ENCODE measurements at regions not wholly inside any gene's neighbourhood (a gene's known extent, or its start where the extent isn't known, plus 50 kb on each side); places are given as distances from the start of the nearest gene placed in this dataset.

DNA sequence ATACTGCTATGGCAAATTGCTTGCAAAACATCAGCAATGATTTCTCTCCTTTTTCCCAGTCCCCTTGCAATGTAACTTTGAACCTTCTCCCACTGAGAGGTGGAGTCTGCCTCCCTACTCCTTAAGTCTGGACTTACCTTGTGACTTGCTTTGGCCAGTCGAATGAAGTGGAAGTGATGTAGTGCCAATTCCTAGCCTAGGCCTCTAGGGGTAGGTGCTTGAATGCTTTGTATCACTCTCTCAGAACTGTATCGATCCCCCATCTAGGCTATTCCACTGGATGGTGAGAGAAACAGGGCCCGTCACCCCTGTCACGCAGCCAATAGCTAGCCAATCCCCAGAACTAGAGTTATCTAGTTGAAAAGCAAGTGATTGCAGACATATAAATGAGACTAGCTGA, 238.6 kb downstream of the BTBD3 start:
- Histone ChIP-seq H4K20me1 (ENCODE audit: insufficient read depth, low read length) (no peaks in the 10 kb centered on the region), H3K27me3 (ENCODE audit: insufficient read depth, low read length) (no peaks in the 10 kb centered on the region), H3F3A (ENCODE audit: insufficient read depth, low read length) (no peaks in the 10 kb centered on the region), H3K9me3 (ENCODE audit: low read length) (no peaks in the 10 kb centered on the region), H3K4me3 (ENCODE audit: low read depth, low read length, poor library complexity, severe bottlenecking) (no peak overlapping the region), H3K9me2 (ENCODE audit: low read depth, low read length) (no peaks in the 10 kb centered on the region), H3K9ac (ENCODE audit: low read length) (no peak overlapping the region), H3K4me2 (ENCODE audit: low read length) (no peak overlapping the region), H3K79me2 (ENCODE audit: insufficient read depth, low read length) (no peaks in the 10 kb centered on the region), H3K36me3 (ENCODE audit: insufficient read depth, low read length) (no peaks in the 10 kb centered on the region), H2AFZ (ENCODE audit: low read length) (no peak overlapping the region), H3K27ac (ENCODE audit: low read depth, low read length, poor library complexity, severe bottlenecking) (no peak overlapping the region), H3K4me1 (ENCODE audit: insufficient read depth, low read length, severe bottlenecking) (no peaks in the 10 kb centered on the region)
- TF ChIP-seq CTCF (IDR thresholded peaks at IDR 0.05; ENCODE audit: low read length) (no peak), EZH2 (IDR thresholded peaks at IDR 0.05; ENCODE audit: borderline replicate concordance, low read length) (no peak)

DNA sequence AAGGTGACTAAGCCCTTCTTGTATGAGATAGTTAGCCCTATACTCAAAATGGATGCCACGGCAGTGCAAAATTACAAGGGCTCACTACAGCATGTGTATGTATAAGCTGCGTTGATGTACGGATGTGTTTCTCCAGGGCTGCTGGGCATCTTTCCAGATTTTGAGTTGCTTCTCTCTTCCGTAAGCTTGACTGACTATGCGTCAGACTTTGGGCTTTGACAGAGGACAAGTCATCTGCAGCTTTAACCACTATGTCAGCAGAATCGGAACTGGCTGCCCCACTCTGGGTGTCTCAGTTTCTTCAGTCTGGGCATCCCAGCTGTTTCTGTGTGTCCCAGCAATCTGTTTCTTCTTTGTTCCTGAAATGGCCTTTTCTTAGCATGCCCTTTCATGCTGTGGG, 241.6 kb downstream of the BTBD3 start:
- H3K4me2 ChIP-seq (ENCODE audit: low read length) = no peak overlapping the region
- H3K9ac ChIP-seq (ENCODE audit: low read length) = no peak overlapping the region
- H3K9me3 ChIP-seq (ENCODE audit: low read length) = no peaks in the 10 kb centered on the region
- no peak overlapping the region for H3K4me3 ChIP-seq (ENCODE audit: low read depth, low read length, poor library complexity, severe bottlenecking)
- no peak overlapping the region for H3K27ac ChIP-seq (ENCODE audit: low read depth, low read length, poor library complexity, severe bottlenecking)
- no peaks in the 10 kb centered on the region for H4K20me1 ChIP-seq (ENCODE audit: insufficient read depth, low read length)
- no peaks in the 10 kb centered on the region for H3K27me3 ChIP-seq (ENCODE audit: insufficient read depth, low read length)
- H3F3A ChIP-seq (ENCODE audit: insufficient read depth, low read length) = no peaks in the 10 kb centered on the region
- H2AFZ ChIP-seq (ENCODE audit: low read length) = no peak overlapping the region
- TF ChIP-seq EZH2 (IDR thresholded peaks at IDR 0.05; ENCODE audit: borderline replicate concordance, low read length) = no peak
- no peak for TF ChIP-seq CTCF (IDR thresholded peaks at IDR 0.05; ENCODE audit: low read length)
- H3K4me1 ChIP-seq (ENCODE audit: insufficient read depth, low read length, severe bottlenecking) = no peaks in the 10 kb centered on the region
- H3K79me2 ChIP-seq (ENCODE audit: insufficient read depth, low read length) = no peaks in the 10 kb centered on the region
- no peaks in the 10 kb centered on the region for H3K36me3 ChIP-seq (ENCODE audit: insufficient read depth, low read length)
- no peaks in the 10 kb centered on the region for H3K9me2 ChIP-seq (ENCODE audit: low read depth, low read length)

- no peaks in the 10 kb centered on the region for H3K36me3 ChIP-seq (ENCODE audit: insufficient read depth, low read length)
- no peaks in the 10 kb centered on the region for H3K79me2 ChIP-seq (ENCODE audit: insufficient read depth, low read length)
- H2AFZ ChIP-seq (ENCODE audit: low read length) = no peak overlapping the region
- no peak overlapping the region for H3K4me3 ChIP-seq (ENCODE audit: low read depth, low read length, poor library complexity, severe bottlenecking)
- H3K4me2 ChIP-seq (ENCODE audit: low read length) = no peak overlapping the region
- no peak overlapping the region for H3K27ac ChIP-seq (ENCODE audit: low read depth, low read length, poor library complexity, severe bottlenecking)
- H3K9ac ChIP-seq (ENCODE audit: low read length) = no peak overlapping the region
- H4K20me1 ChIP-seq (ENCODE audit: insufficient read depth, low read length) = no peaks in the 10 kb centered on the region
- TF ChIP-seq EZH2 (IDR thresholded peaks at IDR 0.05; ENCODE audit: borderline replicate concordance, low read length) (no peak), CTCF (IDR thresholded peaks at IDR 0.05; ENCODE audit: low read length) (no peak)
- no peaks in the 10 kb centered on the region for H3K4me1 ChIP-seq (ENCODE audit: insufficient read depth, low read length, severe bottlenecking)
- no peaks in the 10 kb centered on the region for H3K27me3 ChIP-seq (ENCODE audit: insufficient read depth, low read length)
- H3F3A ChIP-seq (ENCODE audit: insufficient read depth, low read length) = no peaks in the 10 kb centered on the region
- no peaks in the 10 kb centered on the region for H3K9me2 ChIP-seq (ENCODE audit: low read depth, low read length)
- H3K9me3 ChIP-seq (ENCODE audit: low read length) = no peaks in the 10 kb centered on the region
Measured at GRCh38 chr20:12161734-12162133, 244.0 kb downstream of the BTBD3 start.
